Ectodermal cell (in vitro differentiated cells): ENCODE measurements at regions not wholly inside any gene's neighbourhood (a gene's known extent, or its start where the extent isn't known, plus 50 kb on each side); places are given as distances from the start of the nearest gene placed in this dataset.

Experiments used
- H3K27ac ChIP-seq: 2 replicates; pipeline ENCODE4 v1.7.0; 2013; ENCODE audit warnings: mild to moderate bottlenecking, low read depth, low read length; ENCODE audit not compliant: insufficient read depth, poor library complexity, severe bottlenecking
- H3K27me3 ChIP-seq: 2 replicates; pipeline ENCODE4 v1.7.0; 2013; ENCODE audit warnings: mild to moderate bottlenecking, low read length; ENCODE audit not compliant: insufficient read depth, control insufficient read depth, poor library complexity, severe bottlenecking
- H3K36me3 ChIP-seq: one replicate; pipeline ENCODE4 v1.7.0; 2013; ENCODE audit warnings: low read length; ENCODE audit not compliant: control insufficient read depth, insufficient read depth
- H3K4me1 ChIP-seq: one replicate; pipeline ENCODE4 v1.7.0; 2013; ENCODE audit warnings: low read length; ENCODE audit not compliant: control insufficient read depth, insufficient read depth
- H3K4me3 ChIP-seq: 2 replicates; pipeline ENCODE4 v1.7.0; 2013; ENCODE audit warnings: low read depth, low read length, control low read depth; ENCODE audit not compliant: insufficient read depth
- H3K9me3 ChIP-seq: 2 replicates; pipeline ENCODE4 v1.7.0; 2013; ENCODE audit warnings: mild to moderate bottlenecking, low read length, moderate library complexity; ENCODE audit not compliant: control insufficient read depth
- WGBS, 2 experiments: methylation state at CpG; one replicate each; pipeline ENCODE4 v1.1.7; 2013; ENCODE audit warnings: missing lambda C conversion rate in 2 of 2; 5-methylcytosine and 5-hydroxymethylcytosine counted together

- Histone ChIP-seq H3K27ac (no peak overlapping the region), H3K4me1 (no peaks in the 10 kb centered on the region), H3K36me3 (no peaks in the 10 kb centered on the region), H3K9me3 (no peaks in the 10 kb centered on the region), H3K4me3 (no peak overlapping the region), H3K27me3 (no peaks in the 10 kb centered on the region)
- 94% methylated on average over 3 of the region's 3 CpGs for WGBS, 2 experiments
Measured at GRCh38 chr2:13135369-13135768, 418.6 kb downstream of the TRIB2 start.

- no peaks in the 10 kb centered on the region for H3K9me3 ChIP-seq
- H3K36me3 ChIP-seq: no peaks in the 10 kb centered on the region
- no peak overlapping the region for H3K4me3 ChIP-seq
- H3K27ac ChIP-seq: no peak overlapping the region
- no peaks in the 10 kb centered on the region for H3K27me3 ChIP-seq
- no peaks in the 10 kb centered on the region for H3K4me1 ChIP-seq
- WGBS, 2 experiments: 79 to 82% methylated on average over 1 of the region's 1 CpG
Measured at GRCh38 chr2:13135856-13136255, 419.1 kb downstream of the TRIB2 start.

- Histone ChIP-seq H3K36me3 (no peaks in the 10 kb centered on the region), H3K27ac (no peak overlapping the region), H3K4me1 (no peaks in the 10 kb centered on the region), H3K9me3 (no peaks in the 10 kb centered on the region), H3K27me3 (no peaks in the 10 kb centered on the region), H3K4me3 (no peak overlapping the region)
- 73 to 89% methylated on average over 2 to 3 of the region's 3 CpGs for WGBS, 2 experiments
Measured at GRCh38 chr2:13137679-13138078, 420.9 kb downstream of the TRIB2 start.

- no peaks in the 10 kb centered on the region for H3K9me3 ChIP-seq
- H3K27me3 ChIP-seq: no peaks in the 10 kb centered on the region
- 80 to 90% methylated on average over 2 of the region's 2 CpGs for WGBS, 2 experiments
- H3K4me1 ChIP-seq: no peaks in the 10 kb centered on the region
- no peaks in the 10 kb centered on the region for H3K36me3 ChIP-seq
- no peak overlapping the region for H3K4me3 ChIP-seq
- no peak overlapping the region for H3K27ac ChIP-seq
Measured at GRCh38 chr2:13141315-13141714, 424.6 kb downstream of the TRIB2 start.

DNA sequence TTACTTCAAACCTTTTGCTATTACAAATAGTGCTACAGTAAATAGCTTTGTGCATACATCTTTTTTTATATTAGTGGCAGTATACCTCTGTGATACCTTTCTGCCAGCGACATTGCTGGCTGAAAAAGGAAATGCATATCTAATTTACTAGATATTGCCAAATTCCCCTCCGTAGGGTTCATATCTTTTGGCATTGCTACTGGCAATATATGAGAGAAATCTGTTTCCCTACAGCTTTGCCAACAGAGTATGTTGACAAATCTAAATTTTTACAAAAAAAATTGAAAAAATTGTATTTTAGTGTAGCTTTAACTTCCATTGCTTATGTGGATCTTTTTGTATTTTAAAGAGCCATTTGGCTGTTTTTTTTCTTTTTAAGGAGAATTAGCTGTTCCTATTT lies 426.7 kb downstream of the TRIB2 start:
- no peaks in the 10 kb centered on the region for H3K9me3 ChIP-seq
- H3K4me3 ChIP-seq: no peak overlapping the region
- WGBS, 2 experiments: 20 to 61% methylated on average over 1 to 2 of the region's 2 CpGs
- no peaks in the 10 kb centered on the region for H3K4me1 ChIP-seq
- no peak overlapping the region for H3K27ac ChIP-seq
- H3K27me3 ChIP-seq: no peaks in the 10 kb centered on the region
- H3K36me3 ChIP-seq: no peaks in the 10 kb centered on the region

GRCh38 chr2:13156916-13157315 lies 440.2 kb downstream of the TRIB2 start:
- Histone ChIP-seq H3K27me3 (no peaks in the 10 kb centered on the region), H3K36me3 (no peaks in the 10 kb centered on the region), H3K27ac (no peak overlapping the region), H3K9me3 (peaks cover 2% of the 10 kb centered on the region), H3K4me3 (no peak overlapping the region), H3K4me1 (no peaks in the 10 kb centered on the region)
- WGBS, 2 experiments: 86 to 100% methylated on average over 1 of the region's 2 CpGs

DNA sequence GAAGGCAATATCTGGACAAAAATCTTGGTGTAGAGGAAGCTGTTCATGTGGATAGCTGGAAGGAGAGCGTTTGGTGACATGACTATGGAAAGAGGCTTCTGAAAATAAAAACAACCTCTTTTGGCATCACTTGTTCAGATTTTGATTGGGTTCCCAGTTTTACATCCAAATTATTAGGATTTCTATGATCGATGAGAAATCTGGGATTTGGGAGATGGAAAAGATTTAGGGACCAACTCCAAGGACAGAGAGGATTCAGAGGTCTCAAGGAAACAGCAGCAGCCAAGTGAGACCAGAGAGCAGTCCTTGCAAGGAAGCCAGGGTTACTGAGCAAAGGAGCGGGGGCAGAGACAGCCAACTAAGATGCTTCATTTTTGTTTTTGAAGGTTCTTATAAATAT lies 441.7 kb downstream of the TRIB2 start:
- Histone ChIP-seq H3K36me3 (no peaks in the 10 kb centered on the region), H3K4me1 (no peaks in the 10 kb centered on the region), H3K9me3 (peaks cover 2% of the 10 kb centered on the region), H3K27me3 (no peaks in the 10 kb centered on the region), H3K27ac (no peak overlapping the region), H3K4me3 (no peak overlapping the region)
- WGBS, 2 experiments: 87 to 90% methylated on average over 3 of the region's 3 CpGs

DNA sequence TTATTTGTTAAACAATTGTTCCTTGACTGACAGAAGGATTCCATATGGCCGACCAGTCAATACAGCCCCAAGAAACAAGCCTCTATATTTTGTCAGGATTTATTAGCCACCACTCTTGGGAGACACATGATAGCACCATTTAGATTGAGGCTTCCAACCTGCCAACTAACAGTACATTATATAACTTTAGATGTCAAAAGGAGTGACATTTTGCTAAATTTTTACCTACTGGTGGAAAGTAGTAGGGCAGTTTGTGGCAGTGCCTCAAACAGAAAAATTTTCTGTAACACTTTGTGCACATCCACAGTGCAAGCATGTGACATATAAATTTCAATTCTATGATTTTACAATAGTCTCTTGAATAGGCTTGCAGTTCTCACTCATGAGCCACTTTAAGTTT lies 464.0 kb downstream of the TRIB2 start:
- no peak overlapping the region for H3K27ac ChIP-seq
- H3K4me1 ChIP-seq: no peaks in the 10 kb centered on the region
- 93 to 100% methylated on average over 1 of the region's 1 CpG for WGBS, 2 experiments
- H3K4me3 ChIP-seq: no peak overlapping the region
- H3K9me3 ChIP-seq: peaks cover 3% of the 10 kb centered on the region
- no peaks in the 10 kb centered on the region for H3K36me3 ChIP-seq
- no peaks in the 10 kb centered on the region for H3K27me3 ChIP-seq

DNA sequence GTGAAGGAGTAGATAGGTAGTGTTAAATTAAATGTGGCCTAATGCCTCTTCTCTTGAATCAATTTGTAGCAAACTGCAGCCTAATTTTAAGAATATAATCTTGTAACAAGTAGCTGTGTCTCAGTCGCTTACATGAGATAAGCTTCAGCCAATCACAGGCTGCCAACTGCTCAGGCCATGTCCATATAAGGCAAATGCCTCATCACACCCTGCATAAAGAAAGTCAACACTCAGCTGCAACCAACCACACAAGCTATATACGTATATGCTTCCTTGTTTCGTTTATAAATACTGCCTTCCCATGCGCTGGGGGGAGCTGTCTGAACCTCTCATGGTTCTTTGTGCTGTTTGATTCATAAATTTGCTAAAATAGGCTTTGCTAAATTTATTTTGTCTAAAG lies 476.3 kb downstream of the TRIB2 start:
- no peaks in the 10 kb centered on the region for H3K27me3 ChIP-seq
- no peaks in the 10 kb centered on the region for H3K36me3 ChIP-seq
- 97 to 99% methylated on average over 4 of the region's 4 CpGs for WGBS, 2 experiments
- H3K27ac ChIP-seq: no peak overlapping the region
- H3K4me3 ChIP-seq: no peak overlapping the region
- H3K9me3 ChIP-seq: peaks cover 2% of the 10 kb centered on the region
- no peaks in the 10 kb centered on the region for H3K4me1 ChIP-seq

DNA sequence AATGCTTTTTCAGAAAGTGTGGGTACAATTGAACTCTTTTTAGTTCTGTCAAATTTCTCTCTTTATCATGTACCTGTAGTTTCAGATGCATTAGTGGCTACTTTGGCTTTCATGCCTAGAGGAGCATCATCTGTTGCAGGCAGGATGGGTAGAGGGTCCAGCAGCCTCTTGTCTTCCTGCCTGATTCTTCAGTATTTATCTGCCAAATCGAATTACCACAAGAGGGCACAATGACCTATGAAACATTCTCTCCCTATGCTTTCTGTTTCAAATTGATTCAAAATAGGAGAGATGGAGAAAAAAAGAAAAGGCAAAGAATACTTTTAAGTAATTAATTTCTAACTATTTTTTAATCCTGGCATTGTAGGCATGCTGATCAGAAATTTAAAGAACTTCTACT lies 477.2 kb downstream of the TRIB2 start:
- H3K9me3 ChIP-seq: peaks cover 2% of the 10 kb centered on the region
- no peaks in the 10 kb centered on the region for H3K27me3 ChIP-seq
- no peaks in the 10 kb centered on the region for H3K36me3 ChIP-seq
- no peaks in the 10 kb centered on the region for H3K4me1 ChIP-seq
- H3K27ac ChIP-seq: no peak overlapping the region
- WGBS, 2 experiments: 17% methylated on average over 1 of the region's 1 CpG; no CpG with 5 or more reads in 1 of the 2 experiments
- H3K4me3 ChIP-seq: no peak overlapping the region

DNA sequence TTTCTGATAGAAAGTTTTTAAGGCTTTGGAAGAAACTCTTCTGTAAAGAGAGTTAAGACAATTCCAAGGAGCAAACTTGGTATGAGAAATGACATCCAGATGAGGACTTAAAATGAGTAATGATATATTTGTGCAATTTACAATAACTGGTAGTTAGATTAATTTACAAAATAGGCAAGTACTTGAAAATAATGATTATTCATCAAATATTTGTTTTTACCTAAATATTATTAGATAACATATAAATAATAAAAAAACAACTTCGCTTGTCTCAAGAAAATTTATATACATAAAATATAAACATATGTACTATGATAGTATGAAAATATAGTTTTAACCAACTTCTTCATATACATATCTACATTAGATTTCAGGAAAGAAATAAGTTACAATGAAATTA lies 478.5 kb downstream of the TRIB2 start:
- Histone ChIP-seq H3K4me1 (no peaks in the 10 kb centered on the region), H3K27me3 (no peaks in the 10 kb centered on the region), H3K4me3 (no peak overlapping the region), H3K9me3 (peaks cover 1% of the 10 kb centered on the region), H3K27ac (no peak overlapping the region), H3K36me3 (no peaks in the 10 kb centered on the region)
- WGBS, 2 experiments: no CpG with 5 or more reads among the region's 1 CpG
